Endothelial cell of umbilical vein (primary cell): ENCODE measurements at regions not wholly inside any gene's neighbourhood (a gene's known extent, or its start where the extent isn't known, plus 50 kb on each side); places are given as distances from the start of the nearest gene placed in this dataset.

Experiments
- BruUV-seq: library from RNA; stranded (reverse); fragments of 400-500 nt; replicated peaks from 2 replicates; lab custom pipeline; 2021; lab: Mats Ljungman, UMichigan
- CTCF ChIA-PET: fragments of 300-600, 350-600 bp; sonication (Branson Sonifier 250); formaldehyde crosslinking; loops from one replicate; lab custom pipeline; 2021; ENCODE audit warnings: antibody characterized with exemption, inconsistent platforms; lab: Charles Lee
- POLR2A ChIA-PET: fragments of 300-600, 350-600 bp; sonication (Branson Sonifier 250); formaldehyde crosslinking; loops from one replicate; lab custom pipeline; 2021; ENCODE audit warnings: antibody characterized with exemption, inconsistent platforms; lab: Charles Lee
- DNase-seq: peaks from one replicate; pipeline ENCODE4 v3.0.0-alpha.2; 2011; ENCODE audit warnings: low read depth, low spot score
- FAIRE-seq: peaks from 2 replicates; lab custom pipeline; 2011; peaks lifted over from hg19 to GRCh38; lab: Jason Lieb, UNC
- H2AFZ ChIP-seq: 2 replicates; pipeline ENCODE4 v1.6.0; 2012; ENCODE audit warnings: low read depth, low read length, control low read depth, inconsistent platforms
- H3K27ac ChIP-seq: 2 replicates; pipeline ENCODE4 v1.5.1; 2011; ENCODE audit warnings: low read depth, mild to moderate bottlenecking, control low read depth, low read length, moderate library complexity; ENCODE audit not compliant: insufficient read depth
- H3K27me3 ChIP-seq, 2 experiments: 2 replicates each; pipeline versions ENCODE4 v1.6.0 to v1.6.1; 2011; ENCODE audit warnings: low read length in 2 of 2, mixed read lengths in 1 of 2; ENCODE audit not compliant: control insufficient read depth in 2 of 2, insufficient read depth in 2 of 2
- H3K36me3 ChIP-seq, 2 experiments: 2 replicates in 1 of 2; 3 replicates in 1 of 2; pipeline ENCODE4 v1.5.1; 2011; ENCODE audit warnings: low read length in 2 of 2, mild to moderate bottlenecking in 1 of 2, moderate library complexity in 1 of 2; ENCODE audit not compliant: control insufficient read depth in 2 of 2, insufficient read depth in 2 of 2; ENCODE audit errors: extremely low read depth in 1 of 2
- H3K4me1 ChIP-seq: 3 replicates; pipeline ENCODE4 v1.5.1; 2011; ENCODE audit warnings: mild to moderate bottlenecking, low read length; ENCODE audit not compliant: control insufficient read depth, insufficient read depth; ENCODE audit errors: extremely low read depth
- H3K4me2 ChIP-seq: 2 replicates; pipeline ENCODE4 v1.6.1; 2011; ENCODE audit warnings: low read length, control low read depth, mixed read lengths; ENCODE audit not compliant: insufficient read depth
- H3K4me3 ChIP-seq, 3 experiments: fragments of 200-600 bp in 1 of 3; sonication (generic), shearing (Covaris generic) in 1 of 3; replicated peaks in 1 of 3; 2 replicates each; pipeline ENCODE4 v1.5.1; 2011 to 2016; ENCODE audit warnings: control low read depth in 3 of 3, low read length in 3 of 3, mild to moderate bottlenecking in 2 of 3, inconsistent platforms in 1 of 3, low read depth in 1 of 3, moderate library complexity in 1 of 3; ENCODE audit not compliant: insufficient read depth in 1 of 3
- H3K79me2 ChIP-seq: 2 replicates; pipeline ENCODE4 v1.6.0; 2012; ENCODE audit warnings: low read length, inconsistent platforms; ENCODE audit not compliant: control insufficient read depth, insufficient read depth
- H3K9ac ChIP-seq: replicated peaks from 2 replicates; pipeline ENCODE3; 2011; ENCODE audit warnings: low read length, control low read depth; ENCODE audit not compliant: insufficient read depth; ENCODE audit errors: extremely low read depth
- H3K9me1 ChIP-seq: replicated peaks from 3 replicates; pipeline ENCODE4 v1.6.0; 2011; ENCODE audit warnings: mild to moderate bottlenecking, low read length; ENCODE audit not compliant: control insufficient read depth, insufficient read depth; ENCODE audit errors: extremely low read depth
- H3K9me3 ChIP-seq: replicated peaks from 2 replicates; pipeline ENCODE4 v1.5.1; 2012; ENCODE audit warnings: low read length, inconsistent platforms; ENCODE audit not compliant: control insufficient read depth, insufficient read depth
- H4K20me1 ChIP-seq: replicated peaks from 2 replicates; pipeline ENCODE3; 2011; ENCODE audit warnings: mild to moderate bottlenecking, low read length; ENCODE audit not compliant: control insufficient read depth, insufficient read depth; ENCODE audit errors: extremely low read depth
- EZH2 ChIP-seq: IDR thresholded peaks from 2 replicates; pipeline ENCODE4 v1.6.1; 2012; ENCODE audit warnings: borderline replicate concordance, low read depth, mild to moderate bottlenecking, moderate library complexity, low read length, inconsistent platforms; ENCODE audit not compliant: severe bottlenecking
- GATA2 ChIP-seq: IDR thresholded peaks from 2 replicates; pipeline ENCODE4 v1.7.0; 2011; ENCODE audit warnings: low read depth, mild to moderate bottlenecking, moderate library complexity, mixed read lengths, low read length; ENCODE audit not compliant: insufficient read length, insufficient read depth
- JUN ChIP-seq: IDR thresholded peaks from 2 replicates; pipeline ENCODE4 v1.6.1; 2011; ENCODE audit warnings: borderline replicate concordance, low read depth; ENCODE audit not compliant: insufficient read length, insufficient read depth
- MYC ChIP-seq: IDR thresholded peaks from one replicate; pipeline ENCODE4 v1.6.1; 2011; ENCODE audit warnings: mild to moderate bottlenecking, low read depth, low read length
- POLR2A ChIP-seq: IDR thresholded peaks from 2 replicates; pipeline ENCODE4 v1.6.1; 2012; ENCODE audit warnings: low read depth, mild to moderate bottlenecking, control low read depth, low read length
- POLR2AphosphoS5 ChIP-seq: IDR thresholded peaks from 2 replicates; pipeline ENCODE4 v1.6.1; 2012; ENCODE audit warnings: low read depth, mild to moderate bottlenecking, control low read depth, low read length, moderate library complexity; ENCODE audit not compliant: insufficient read depth
- dilution Hi-C: fragments of 300-500 bp; cut with MboI; formaldehyde crosslinking; loops from one replicate; pipeline ENCODE4 v1.15.0; 2019; ENCODE audit warnings: low sequenced_read_pairs; ENCODE audit not compliant: extremely low pct_ligation_motif_present
- intact Hi-C: fragments of 100-400 bp; cut with micrococcal nuclease; formaldehyde crosslinking; loops from one replicate; pipeline ENCODE4 v1.10.0; 2022

GRCh38 chr16:66265556-66266141, 100.8 kb upstream of the CDH5 start:
- intact Hi-C loops (no loop called here), dilution Hi-C loops (no loop called here)
- BruUV-seq: no TSS peak
- no peak for DNase-seq
- CTCF ChIA-PET: interaction anchor here (0.7 kb wide), 1 partner anchor 8 kb away, joined by 3 read pairs; no protein-coding TSS in a partner anchor
- H3K4me1 ChIP-seq: no peaks in the 10 kb centered on the region
- no peak for FAIRE-seq
- H3K4me2 ChIP-seq: no peak overlapping the region
- H3K9me1 ChIP-seq: no peaks in the 10 kb centered on the region
- POLR2A ChIA-PET: no interaction called here
- no peaks in the 10 kb centered on the region for H3K9me3 ChIP-seq
- H3K36me3 ChIP-seq: no peaks in the 10 kb centered on the region
- H2AFZ ChIP-seq: no peak overlapping the region
- H3K27ac ChIP-seq: no peak overlapping the region
- peaks cover 0 to 3% of the 10 kb centered on the region in 2 experiments for H3K27me3 ChIP-seq
- no peak overlapping the region for H3K9ac ChIP-seq
- no peak overlapping the region for H3K4me3 ChIP-seq
- no peak for TF ChIP-seq MYC
- TF ChIP-seq POLR2AphosphoS5: no peak
- no peak for TF ChIP-seq JUN
- H4K20me1 ChIP-seq: no peaks in the 10 kb centered on the region
- no peaks in the 10 kb centered on the region for H3K79me2 ChIP-seq

GRCh38 chr16:66265048-66265415, 101.5 kb upstream of the CDH5 start:
- Histone ChIP-seq H3K27me3 (peaks cover 0 to 3% of the 10 kb centered on the region in 2 experiments), H3K9me3 (no peaks in the 10 kb centered on the region), H3K4me1 (no peaks in the 10 kb centered on the region), H2AFZ (no peak overlapping the region), H3K79me2 (no peaks in the 10 kb centered on the region), H3K27ac (no peak overlapping the region), H3K4me2 (no peak overlapping the region), H3K9ac (no peak overlapping the region), H3K4me3 (no peak overlapping the region), H3K36me3 (no peaks in the 10 kb centered on the region), H4K20me1 (no peaks in the 10 kb centered on the region), H3K9me1 (no peaks in the 10 kb centered on the region)
- dilution Hi-C loops: no loop called here
- POLR2A ChIA-PET: no interaction called here
- intact Hi-C loops: no loop called here
- DNase-seq (no peak), FAIRE-seq (no peak)
- BruUV-seq: no TSS peak
- TF ChIP-seq POLR2A: no peak
- no peak for TF ChIP-seq GATA2
- no peak for TF ChIP-seq MYC
- TF ChIP-seq JUN: no peak
- no peak for TF ChIP-seq EZH2
- no peak for TF ChIP-seq POLR2AphosphoS5
- CTCF ChIA-PET: interaction anchor here (0.7 kb wide), 1 partner anchor 9 kb away, joined by 3 read pairs; no protein-coding TSS in a partner anchor
